GM12878 (cell line): ENCODE measurements at regions not wholly inside any gene's neighbourhood (a gene's known extent, or its start where the extent isn't known, plus 50 kb on each side); places are given as distances from the start of the nearest gene placed in this dataset.

Experiments used
- ATAC-seq: fragments of 200-7000 bp; cut with Tn5 transposase; 3 replicates; pipeline ENCODE4 v1.9.1; 2020; ENCODE audit warnings: mild to moderate bottlenecking, moderate library complexity
- BruUV-seq: library from RNA; stranded (reverse); fragments of 400-500 nt; replicated peaks from 2 replicates; lab custom pipeline; 2021; lab: Mats Ljungman, UMichigan
- CTCF ChIA-PET: fragments of 300-600 bp; sonication (Branson Sonifier 250); formaldehyde crosslinking; extraction: SDS; loops from one replicate; lab custom pipeline; 2021; ENCODE audit warnings: inconsistent platforms; lab: Yijun Ruan, JAX
- POLR2A ChIA-PET: fragments of 350-600 bp; formaldehyde crosslinking; extraction: SDS; loops from one replicate; lab custom pipeline; 2021; ENCODE audit warnings: inconsistent platforms; lab: Charles Lee
- RAD21 ChIA-PET: fragments of 300-600 bp; sonication (Branson Sonifier 250); formaldehyde crosslinking; loops from one replicate; lab custom pipeline; 2023; ENCODE audit warnings: antibody characterized with exemption; ENCODE audit not compliant: unreplicated experiment; lab: Charles Lee
- SMC1A ChIA-PET: fragments of 300-600 bp; sonication (Branson Sonifier 250); formaldehyde crosslinking; loops from one replicate; lab custom pipeline; 2023; ENCODE audit not compliant: unreplicated experiment, uncharacterized antibody; lab: Charles Lee
- DNase-seq: peaks from one replicate; pipeline ENCODE4 v3.0.0-alpha.2; 2011; ENCODE audit warnings: low read depth, low spot score
- FAIRE-seq: peaks from 3 replicates; lab custom pipeline; 2011; peaks lifted over from hg19 to GRCh38; lab: Jason Lieb, UNC
- H2AFZ ChIP-seq: 2 replicates; pipeline ENCODE4 v1.6.0; 2011; ENCODE audit warnings: low read depth, low read length, control low read depth; ENCODE audit not compliant: control insufficient read depth
- H3K27ac ChIP-seq: 2 replicates; pipeline ENCODE4 v1.5.1; 2011; ENCODE audit warnings: control low read depth; ENCODE audit not compliant: control insufficient read depth, insufficient read depth
- H3K27me3 ChIP-seq, 2 experiments: replicated peaks in 1 of 2; 2 replicates each; pipeline versions ENCODE4 v1.6.0 to v1.6.1; 2011; ENCODE audit warnings: low read length in 1 of 2; ENCODE audit not compliant: control insufficient read depth in 2 of 2, insufficient read depth in 2 of 2
- H3K36me3 ChIP-seq, 2 experiments: 2 replicates each; pipeline ENCODE4 v1.5.1; 2011; ENCODE audit warnings: low read length in 1 of 2; ENCODE audit not compliant: control insufficient read depth in 2 of 2, insufficient read depth in 2 of 2
- H3K4me1 ChIP-seq: 2 replicates; pipeline ENCODE4 v1.6.1; 2011; ENCODE audit warnings: mild to moderate bottlenecking, low read length, moderate library complexity, mixed read lengths; ENCODE audit not compliant: control insufficient read depth, insufficient read depth
- H3K4me2 ChIP-seq: 2 replicates; pipeline ENCODE4 v1.6.0; 2011; ENCODE audit warnings: control low read depth; ENCODE audit not compliant: control insufficient read depth, insufficient read depth
- H3K4me3 ChIP-seq: fragments of 200-600 bp; sonication (generic); 2 replicates; pipeline ENCODE4 v1.5.1; 2016
- H3K79me2 ChIP-seq: 2 replicates; pipeline ENCODE4 v1.6.0; 2011; ENCODE audit warnings: low read length; ENCODE audit not compliant: control insufficient read depth, insufficient read depth
- H3K9ac ChIP-seq: 2 replicates; pipeline ENCODE4 v1.8.0; 2011; ENCODE audit warnings: low read length, control low read depth, mixed read lengths; ENCODE audit not compliant: control insufficient read depth, insufficient read depth
- H3K9me3 ChIP-seq: replicated peaks from 3 replicates; pipeline ENCODE4 v1.5.1; 2011; ENCODE audit warnings: mild to moderate bottlenecking, low read length; ENCODE audit not compliant: control insufficient read depth, insufficient read depth
- H4K20me1 ChIP-seq: 2 replicates; pipeline ENCODE4 v1.6.0; 2011; ENCODE audit not compliant: control insufficient read depth, insufficient read depth
- ATF3 ChIP-seq: IDR thresholded peaks from 2 replicates; pipeline ENCODE4 v1.6.1; 2011; ENCODE audit warnings: low read depth, mild to moderate bottlenecking, low read length, moderate library complexity, borderline replicate concordance; ENCODE audit errors: extremely low read depth
- BACH1 ChIP-seq: fragments of 450-650 bp; IDR thresholded peaks from 2 replicates; pipeline ENCODE4 v1.6.1; 2017; ENCODE audit warnings: mild to moderate bottlenecking, borderline replicate concordance
- JUND ChIP-seq: IDR thresholded peaks from 2 replicates; pipeline ENCODE4 v1.6.1; 2012; ENCODE audit warnings: low read depth, mild to moderate bottlenecking, low read length, improper control_type of control experiment, moderate library complexity
- SIX5 ChIP-seq: IDR thresholded peaks from 2 replicates; pipeline ENCODE4 v1.6.1; 2011; ENCODE audit warnings: mild to moderate bottlenecking, low read depth, low read length, moderate library complexity; ENCODE audit not compliant: severe bottlenecking
- SUPT20H ChIP-seq: IDR thresholded peaks from 2 replicates; pipeline ENCODE4 v1.6.1; 2011; ENCODE audit warnings: low read depth, mild to moderate bottlenecking, low read length, moderate library complexity, borderline replicate concordance; ENCODE audit not compliant: control insufficient read depth
- TBL1XR1 ChIP-seq: IDR thresholded peaks from 2 replicates; pipeline ENCODE4 v1.6.1; 2012; ENCODE audit warnings: low read depth, low read length, improper control_type of control experiment
- TCF3 ChIP-seq: IDR thresholded peaks from 2 replicates; pipeline ENCODE4 v1.6.1; 2012; ENCODE audit warnings: low read depth, mild to moderate bottlenecking, low read length, borderline replicate concordance; ENCODE audit not compliant: insufficient read depth
- WGBS: methylation state at CpG from one replicate; pipeline ENCODE4 v1.1.6; 2016; ENCODE audit warnings: low lambda C conversion rate; ENCODE audit not compliant: insufficient replicate concordance, insufficient coverage; ENCODE audit errors: missing lambda C conversion rate; 5-methylcytosine and 5-hydroxymethylcytosine counted together
- in situ Hi-C: fragments of 300-500 bp; cut with MboI; formaldehyde crosslinking; loops from 9 replicates; pipeline ENCODE4 v1.14.3; 2018; ENCODE audit warnings: mixed read lengths
- intact Hi-C: fragments of 100-400 bp; cut with micrococcal nuclease; formaldehyde crosslinking; loops from one replicate; pipeline ENCODE4 v1.14.2; 2022; ENCODE audit not compliant: unreplicated experiment
- TF ChIP-seq, protein P1 (sequence below): fragments of 450-650 bp; IDR thresholded peaks from 2 replicates; pipeline ENCODE4 v1.6.1; 2016; ENCODE audit warnings: mild to moderate bottlenecking, moderate library complexity, borderline replicate concordance
- TF ChIP-seq, protein P2 (sequence below): fragments of 450-650 bp; IDR thresholded peaks from 2 replicates; pipeline ENCODE4 v1.6.1; 2014; ENCODE audit warnings: mild to moderate bottlenecking

GRCh38 chr14:98803196-98803595, 468.8 kb downstream of the BCL11B start (continued):
- no peak for TF ChIP-seq TBL1XR1
- TF ChIP-seq ATF3, result no peak
- no peak for TF ChIP-seq TCF3
- no peak for TF ChIP-seq SUPT20H
- no peak for TF ChIP-seq BACH1
- TF ChIP-seq, all 136 proteins: peak for 0

DNA sequence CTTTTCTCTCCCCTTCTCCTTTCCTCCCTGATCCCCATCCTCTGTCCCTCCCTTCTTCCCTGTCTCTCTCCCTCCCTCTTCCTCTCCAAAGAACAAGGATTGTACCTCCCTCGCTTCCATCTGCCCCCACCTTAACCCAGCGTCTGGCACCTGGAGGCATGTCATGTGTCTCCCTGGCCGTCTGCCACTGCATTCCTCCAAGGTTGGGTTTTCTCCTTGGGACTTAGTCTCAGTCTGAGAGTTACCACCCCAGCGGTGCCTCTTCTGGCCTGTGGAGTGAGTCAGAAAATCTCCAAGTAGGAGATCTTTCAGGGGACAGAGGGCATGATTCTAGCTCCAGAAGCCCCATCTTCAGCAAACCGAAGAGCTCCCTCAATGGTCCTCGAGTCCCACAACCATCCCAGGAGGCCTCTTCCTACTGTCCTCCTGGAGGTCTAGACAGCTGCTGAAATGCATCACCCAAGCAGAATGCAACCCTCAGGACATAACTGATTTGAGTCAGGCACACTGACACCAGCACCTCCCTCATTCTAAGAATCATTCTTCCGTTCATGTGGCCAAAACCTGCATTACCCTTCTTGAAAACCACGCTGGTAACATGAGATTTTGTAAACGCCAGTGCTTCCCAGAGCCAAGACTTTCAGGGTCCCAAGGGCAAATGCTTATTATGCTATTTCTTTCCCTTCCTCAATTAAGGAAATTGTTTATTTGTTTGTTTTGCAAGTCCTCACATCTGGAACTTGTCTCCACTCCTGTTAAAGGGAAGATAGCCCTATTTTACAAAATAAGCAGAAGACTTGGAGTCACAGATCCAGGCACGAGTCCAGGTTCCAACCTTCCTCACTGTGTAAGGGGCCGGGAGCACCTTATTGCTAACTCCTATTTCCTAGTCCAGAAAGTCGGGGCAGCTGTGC, 463.2 kb downstream of the BCL11B start:
- intact Hi-C loops (no loop called here), in situ Hi-C loops (no loop called here)
- Histone ChIP-seq H3K79me2 (no peaks in the 10 kb centered on the region), H3K36me3 (no peaks in the 10 kb centered on the region), H3K27me3 (no peaks in the 10 kb centered on the region), H3K9me3 (no peaks in the 10 kb centered on the region; the same call in 2 of the 3 replicates), H3K27ac (no peak overlapping the region), H4K20me1 (no peaks in the 10 kb centered on the region), H3K4me3 (no peak overlapping the region), H3K9ac (no peak overlapping the region), H3K4me2 (no peak overlapping the region), H3K4me1 (no peaks in the 10 kb centered on the region), H2AFZ (no peak overlapping the region)
- ATAC-seq (no peak), DNase-seq (no peak), FAIRE-seq (no peak)
- ChIA-PET POLR2A (interaction anchor here (0.5 kb wide), 1 partner anchor 693 kb away, joined by 5 read pairs; no protein-coding TSS in a partner anchor), SMC1A (interaction anchor here (0.6 kb wide), 1 partner anchor 47 kb away, joined by 3 read pairs; no protein-coding TSS in a partner anchor), RAD21 (no interaction called here), CTCF (interaction anchor here (0.6 kb wide), 1 partner anchor 581 kb away, joined by 4 read pairs; no protein-coding TSS in a partner anchor)
- no TSS peak for BruUV-seq
- WGBS, result 0% methylated on average over 12 of the region's 12 CpGs
- TF ChIP-seq, protein P1, sequence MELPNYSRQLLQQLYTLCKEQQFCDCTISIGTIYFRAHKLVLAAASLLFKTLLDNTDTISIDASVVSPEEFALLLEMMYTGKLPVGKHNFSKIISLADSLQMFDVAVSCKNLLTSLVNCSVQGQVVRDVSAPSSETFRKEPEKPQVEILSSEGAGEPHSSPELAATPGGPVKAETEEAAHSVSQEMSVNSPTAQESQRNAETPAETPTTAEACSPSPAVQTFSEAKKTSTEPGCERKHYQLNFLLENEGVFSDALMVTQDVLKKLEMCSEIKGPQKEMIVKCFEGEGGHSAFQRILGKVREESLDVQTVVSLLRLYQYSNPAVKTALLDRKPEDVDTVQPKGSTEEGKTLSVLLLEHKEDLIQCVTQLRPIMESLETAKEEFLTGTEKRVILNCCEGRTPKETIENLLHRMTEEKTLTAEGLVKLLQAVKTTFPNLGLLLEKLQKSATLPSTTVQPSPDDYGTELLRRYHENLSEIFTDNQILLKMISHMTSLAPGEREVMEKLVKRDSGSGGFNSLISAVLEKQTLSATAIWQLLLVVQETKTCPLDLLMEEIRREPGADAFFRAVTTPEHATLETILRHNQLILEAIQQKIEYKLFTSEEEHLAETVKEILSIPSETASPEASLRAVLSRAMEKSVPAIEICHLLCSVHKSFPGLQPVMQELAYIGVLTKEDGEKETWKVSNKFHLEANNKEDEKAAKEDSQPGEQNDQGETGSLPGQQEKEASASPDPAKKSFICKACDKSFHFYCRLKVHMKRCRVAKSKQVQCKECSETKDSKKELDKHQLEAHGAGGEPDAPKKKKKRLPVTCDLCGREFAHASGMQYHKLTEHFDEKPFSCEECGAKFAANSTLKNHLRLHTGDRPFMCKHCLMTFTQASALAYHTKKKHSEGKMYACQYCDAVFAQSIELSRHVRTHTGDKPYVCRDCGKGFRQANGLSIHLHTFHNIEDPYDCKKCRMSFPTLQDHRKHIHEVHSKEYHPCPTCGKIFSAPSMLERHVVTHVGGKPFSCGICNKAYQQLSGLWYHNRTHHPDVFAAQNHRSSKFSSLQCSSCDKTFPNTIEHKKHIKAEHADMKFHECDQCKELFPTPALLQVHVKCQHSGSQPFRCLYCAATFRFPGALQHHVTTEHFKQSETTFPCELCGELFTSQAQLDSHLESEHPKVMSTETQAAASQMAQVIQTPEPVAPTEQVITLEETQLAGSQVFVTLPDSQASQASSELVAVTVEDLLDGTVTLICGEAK, result no peak
- TF ChIP-seq JUND, result no peak
- TF ChIP-seq SIX5, result no peak
- TF ChIP-seq, protein P2, sequence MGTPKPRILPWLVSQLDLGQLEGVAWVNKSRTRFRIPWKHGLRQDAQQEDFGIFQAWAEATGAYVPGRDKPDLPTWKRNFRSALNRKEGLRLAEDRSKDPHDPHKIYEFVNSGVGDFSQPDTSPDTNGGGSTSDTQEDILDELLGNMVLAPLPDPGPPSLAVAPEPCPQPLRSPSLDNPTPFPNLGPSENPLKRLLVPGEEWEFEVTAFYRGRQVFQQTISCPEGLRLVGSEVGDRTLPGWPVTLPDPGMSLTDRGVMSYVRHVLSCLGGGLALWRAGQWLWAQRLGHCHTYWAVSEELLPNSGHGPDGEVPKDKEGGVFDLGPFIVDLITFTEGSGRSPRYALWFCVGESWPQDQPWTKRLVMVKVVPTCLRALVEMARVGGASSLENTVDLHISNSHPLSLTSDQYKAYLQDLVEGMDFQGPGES, result no peak
